AG09319 (cell line): ENCODE measurements at regions not wholly inside any gene's neighbourhood (a gene's known extent, or its start where the extent isn't known, plus 50 kb on each side); places are given as distances from the start of the nearest gene placed in this dataset.

Experiments
- DNase-seq: peaks from one replicate; pipeline ENCODE4 v3.0.0-alpha.2; 2010; ENCODE audit warnings: low read depth; ENCODE audit errors: extremely low read depth
- CTCF ChIP-seq: IDR thresholded peaks from 2 replicates; pipeline ENCODE4 v1.5.1; 2011; ENCODE audit warnings: low read depth, mild to moderate bottlenecking, inconsistent platforms, low read length, moderate library complexity

GRCh38 chr11:19539861-19540260, 172.8 kb upstream of the NAV2 start:
- TF ChIP-seq CTCF = no peak
- no peak for DNase-seq

GRCh38 chr11:19537803-19538453, 174.7 kb upstream of the NAV2 start:
- DNase-seq = no peak
- TF ChIP-seq CTCF = no peak

GRCh38 chr11:19536131-19536530, 176.5 kb upstream of the NAV2 start:
- no peak for TF ChIP-seq CTCF
- no peak for DNase-seq

GRCh38 chr11:19530505-19530904, 182.1 kb upstream of the NAV2 start:
- TF ChIP-seq CTCF = no peak
- DNase-seq = no peak

- no peak for DNase-seq
- no peak for TF ChIP-seq CTCF
These were observed 186.5 kb upstream of the NAV2 start for GRCh38 chr11:19526119-19526518.

- DNase-seq = no peak
- TF ChIP-seq CTCF = no peak
These were observed 186.9 kb upstream of the NAV2 start for GRCh38 chr11:19525714-19526113.

- no peak for DNase-seq
- no peak for TF ChIP-seq CTCF
These were observed 187.4 kb upstream of the NAV2 start for GRCh38 chr11:19525276-19525675.
